AG04450 (cell line): ENCODE measurements at regions not wholly inside any gene's neighbourhood (a gene's known extent, or its start where the extent isn't known, plus 50 kb on each side); places are given as distances from the start of the nearest gene placed in this dataset.

Experiments
- CTCF ChIA-PET: fragments of 300-600, 350-600 bp; formaldehyde crosslinking; extraction: SDS; loops from one replicate; lab custom pipeline; 2022; ENCODE audit warnings: antibody characterized with exemption, inconsistent platforms; lab: Charles Lee
- POLR2A ChIA-PET: fragments of 350-600 bp; formaldehyde crosslinking; extraction: SDS; loops from one replicate; lab custom pipeline; 2021; ENCODE audit warnings: antibody characterized with exemption, inconsistent platforms; lab: Yijun Ruan, JAX
- DNase-seq: peaks from one replicate; pipeline ENCODE4 v3.0.0-alpha.2; 2011; ENCODE audit warnings: low read depth, low spot score
- H3K27ac ChIP-seq: one replicate; pipeline ENCODE4 v1.5.1; 2012; ENCODE audit warnings: low read depth, low read length, control low read depth
- H3K27me3 ChIP-seq: one replicate; pipeline ENCODE4 v1.6.0; 2012; ENCODE audit warnings: low read length; ENCODE audit not compliant: control insufficient read depth, insufficient read depth
- H3K4me3 ChIP-seq: 2 replicates; pipeline ENCODE4 v1.5.1; 2011; ENCODE audit warnings: mild to moderate bottlenecking, low read depth, low read length, control low read depth
- H3K9me3 ChIP-seq: 2 replicates; pipeline ENCODE4 v1.5.1; 2012; ENCODE audit warnings: low read length; ENCODE audit not compliant: control insufficient read depth, insufficient read depth
- CTCF ChIP-seq: IDR thresholded peaks from 2 replicates; pipeline ENCODE4 v1.5.1; 2011; ENCODE audit warnings: low read depth, low read length, control low read depth, inconsistent platforms

GRCh38 chr11:91927448-91927847, 297.2 kb upstream of the FAT3 start:
- Histone ChIP-seq H3K4me3 (no peak overlapping the region), H3K27ac (no peak overlapping the region), H3K27me3 (no peaks in the 10 kb centered on the region), H3K9me3 (no peaks in the 10 kb centered on the region)
- no peak for DNase-seq
- no peak for TF ChIP-seq CTCF
- ChIA-PET CTCF (no interaction called here), POLR2A (no interaction called here)

- DNase-seq: no peak
- Histone ChIP-seq H3K27me3 (no peaks in the 10 kb centered on the region), H3K27ac (no peak overlapping the region), H3K4me3 (no peak overlapping the region), H3K9me3 (no peaks in the 10 kb centered on the region)
- ChIA-PET POLR2A (no interaction called here), CTCF (no interaction called here)
- no peak for TF ChIP-seq CTCF
Measured at GRCh38 chr11:91926965-91927364, 297.7 kb upstream of the FAT3 start.

- H3K27me3 ChIP-seq: no peaks in the 10 kb centered on the region
- H3K9me3 ChIP-seq: no peaks in the 10 kb centered on the region
- TF ChIP-seq CTCF: no peak
- DNase-seq: no peak
- H3K27ac ChIP-seq: no peak overlapping the region
- H3K4me3 ChIP-seq: no peak overlapping the region
- ChIA-PET POLR2A (no interaction called here), CTCF (no interaction called here)
Measured at GRCh38 chr11:91922846-91923245, 301.8 kb upstream of the FAT3 start.

GRCh38 chr11:91921974-91922373, 302.6 kb upstream of the FAT3 start:
- DNase-seq: no peak
- Histone ChIP-seq H3K27me3 (no peaks in the 10 kb centered on the region), H3K27ac (no peak overlapping the region), H3K9me3 (no peaks in the 10 kb centered on the region), H3K4me3 (no peak overlapping the region)
- ChIA-PET POLR2A (no interaction called here), CTCF (no interaction called here)
- no peak for TF ChIP-seq CTCF

GRCh38 chr11:91913407-91913806, 311.2 kb upstream of the FAT3 start:
- ChIA-PET CTCF (no interaction called here), POLR2A (no interaction called here)
- Histone ChIP-seq H3K9me3 (no peaks in the 10 kb centered on the region; the same call in 1 of the 2 replicates), H3K4me3 (no peak overlapping the region), H3K27me3 (no peaks in the 10 kb centered on the region), H3K27ac (no peak overlapping the region)
- no peak for DNase-seq
- TF ChIP-seq CTCF: no peak
